Upper lobe of left lung (tissue), 6 donors: ENCODE measurements at regions not wholly inside any gene's neighbourhood (a gene's known extent, or its start where the extent isn't known, plus 50 kb on each side); places are given as distances from the start of the nearest gene placed in this dataset.

Experiments used
- ATAC-seq, 2 donors: fragments of 200-7000 bp; cut with Tn5 transposase; one replicate each; pipeline ENCODE4 v1.9.1; 2022; ENCODE audit warnings: mild to moderate bottlenecking in 2 of 2, moderate library complexity in 2 of 2; ENCODE audit not compliant: low FRiP score in 2 of 2
- DNase-seq, 2 donors: peaks; one replicate each; pipeline ENCODE4 v3.0.0-alpha.2; 2019 to 2020
- H3K27ac ChIP-seq, 4 donors: fragments of 200-600 bp; sonication (generic); one replicate each; pipeline ENCODE4 v1.5.1; 2016 to 2019
- H3K27me3 ChIP-seq, 4 donors: fragments of 200-600 bp; sonication (generic); one replicate each; pipeline ENCODE4 v1.5.1; 2017 to 2019
- H3K36me3 ChIP-seq, 4 donors: fragments of 200-600 bp; sonication (generic); one replicate each; pipeline ENCODE4 v1.5.1; 2016 to 2019
- H3K4me1 ChIP-seq, 4 donors: fragments of 200-600 bp; sonication (generic); one replicate each; pipeline ENCODE4 v1.5.1; 2018 to 2019
- H3K4me3 ChIP-seq, 4 donors: fragments of 200-600 bp; sonication (generic); one replicate each; pipeline ENCODE4 v1.5.1; 2017 to 2019; ENCODE audit warnings: mild to moderate bottlenecking in 2 of 4, moderate library complexity in 1 of 4
- H3K9me3 ChIP-seq, 4 donors: fragments of 200-600 bp; sonication (generic); one replicate each; pipeline ENCODE4 v1.5.1; 2018 to 2019
- EP300 ChIP-seq, 4 donors: sonication (generic); formaldehyde crosslinking; IDR thresholded peaks; one replicate each; pipeline ENCODE4 v1.5.1; 2017; ENCODE audit warnings: antibody characterized with exemption in 4 of 4, control low read depth in 2 of 4
- POLR2A ChIP-seq, 4 donors: fragments of 450-650 bp; IDR thresholded peaks; one replicate each; pipeline ENCODE4 v1.5.1; 2016 to 2017; ENCODE audit warnings: antibody characterized with exemption in 4 of 4, mild to moderate bottlenecking in 2 of 4
- POLR2AphosphoS5 ChIP-seq, 2 donors: sonication (generic); formaldehyde crosslinking; IDR thresholded peaks; one replicate each; pipeline ENCODE4 v1.5.1; 2017; ENCODE audit warnings: antibody characterized with exemption in 2 of 2
- WGBS, 2 donors: methylation state at CpG; one replicate each; pipeline ENCODE4 v1.1.5; 2017 to 2018; 5-methylcytosine and 5-hydroxymethylcytosine counted together
- TF ChIP-seq, protein P1 (sequence below), 6 experiments: fragments of 450-650 bp in 4 of 6; fragments of 200-600 bp in 2 of 6; sonication (generic) in 2 of 6; IDR thresholded peaks; one replicate each; pipeline ENCODE4 v1.5.1; 2016 to 2019; ENCODE audit warnings: antibody characterized with exemption in 6 of 6
- donor health status: DM: no; HTN: no; CAD: no; lungs with moderate emphysema.
- donor health status: DM: no; HTN: yes; CAD: no; lungs with severe emphysema.

DNA sequence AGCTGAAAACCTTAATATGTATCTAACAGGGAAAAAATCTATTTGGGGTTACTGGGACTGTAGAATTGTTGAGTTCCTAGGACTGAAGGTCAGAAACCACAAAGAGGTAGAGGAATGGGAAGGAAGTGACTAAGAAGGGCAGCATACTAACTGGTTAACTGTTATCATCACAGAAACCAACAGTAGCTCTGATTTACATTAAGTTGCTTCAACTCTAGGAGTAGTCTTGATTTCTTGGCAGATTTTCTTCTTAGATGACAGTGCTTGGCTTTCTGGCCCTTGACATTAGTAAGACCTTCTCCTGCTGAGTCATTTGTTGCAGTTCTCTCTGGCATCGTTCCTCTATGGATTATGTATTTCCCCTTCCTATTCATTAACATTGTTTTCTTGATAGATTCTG, 116.1 kb upstream of the RASA1 start:
- H3K27me3 ChIP-seq, result no peaks in the 10 kb centered on the region
- ATAC-seq, result peak in 1 of 2 donors; percentile 58
- DNase-seq, result no peak
- H3K36me3 ChIP-seq, result no peaks in the 10 kb centered on the region
- no peak overlapping the region for H3K4me3 ChIP-seq
- H3K9me3 ChIP-seq, result no peaks in the 10 kb centered on the region
- no peaks in the 10 kb centered on the region for H3K4me1 ChIP-seq
- 14 to 18% methylated on average over 1 of the region's 1 CpG for WGBS, 2 donors
- no peak for TF ChIP-seq EP300 (IDR thresholded peaks at IDR 0.05)
- TF ChIP-seq POLR2A (IDR thresholded peaks at IDR 0.05), result no peak
- TF ChIP-seq, protein P1, sequence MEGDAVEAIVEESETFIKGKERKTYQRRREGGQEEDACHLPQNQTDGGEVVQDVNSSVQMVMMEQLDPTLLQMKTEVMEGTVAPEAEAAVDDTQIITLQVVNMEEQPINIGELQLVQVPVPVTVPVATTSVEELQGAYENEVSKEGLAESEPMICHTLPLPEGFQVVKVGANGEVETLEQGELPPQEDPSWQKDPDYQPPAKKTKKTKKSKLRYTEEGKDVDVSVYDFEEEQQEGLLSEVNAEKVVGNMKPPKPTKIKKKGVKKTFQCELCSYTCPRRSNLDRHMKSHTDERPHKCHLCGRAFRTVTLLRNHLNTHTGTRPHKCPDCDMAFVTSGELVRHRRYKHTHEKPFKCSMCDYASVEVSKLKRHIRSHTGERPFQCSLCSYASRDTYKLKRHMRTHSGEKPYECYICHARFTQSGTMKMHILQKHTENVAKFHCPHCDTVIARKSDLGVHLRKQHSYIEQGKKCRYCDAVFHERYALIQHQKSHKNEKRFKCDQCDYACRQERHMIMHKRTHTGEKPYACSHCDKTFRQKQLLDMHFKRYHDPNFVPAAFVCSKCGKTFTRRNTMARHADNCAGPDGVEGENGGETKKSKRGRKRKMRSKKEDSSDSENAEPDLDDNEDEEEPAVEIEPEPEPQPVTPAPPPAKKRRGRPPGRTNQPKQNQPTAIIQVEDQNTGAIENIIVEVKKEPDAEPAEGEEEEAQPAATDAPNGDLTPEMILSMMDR (IDR thresholded peaks at IDR 0.05), result no peak
- no peak for TF ChIP-seq POLR2AphosphoS5 (IDR thresholded peaks at IDR 0.05)
- H3K27ac ChIP-seq, result no peak overlapping the region

DNA sequence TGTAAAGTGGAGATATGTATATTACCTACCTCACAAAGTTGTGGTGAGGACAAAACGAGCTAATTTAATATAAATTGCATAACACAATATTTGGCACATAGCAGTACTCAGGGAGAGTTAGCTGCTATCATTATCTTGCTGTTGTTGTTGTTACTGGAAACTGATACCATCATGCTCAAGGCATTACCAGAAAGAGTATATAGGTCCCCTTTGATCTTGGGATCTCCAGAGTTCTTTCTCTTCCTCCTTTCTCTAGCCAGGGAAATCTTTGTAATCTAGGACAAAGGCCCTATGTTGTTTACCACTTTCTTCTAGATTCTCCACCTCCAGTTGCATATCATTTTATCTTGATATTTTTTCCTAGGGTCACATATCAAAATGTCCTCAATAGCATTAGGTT, 114.8 kb upstream of the RASA1 start:
- H3K9me3 ChIP-seq, result no peaks in the 10 kb centered on the region
- ATAC-seq, result no peak
- no peak overlapping the region for H3K4me3 ChIP-seq
- no peaks in the 10 kb centered on the region for H3K36me3 ChIP-seq
- WGBS, 2 donors, result 50 to 62% methylated on average over 1 of the region's 1 CpG
- H3K4me1 ChIP-seq, result no peaks in the 10 kb centered on the region
- no peak for DNase-seq
- TF ChIP-seq POLR2AphosphoS5 (IDR thresholded peaks at IDR 0.05) (no peak), EP300 (IDR thresholded peaks at IDR 0.05) (no peak), POLR2A (IDR thresholded peaks at IDR 0.05) (no peak)
- TF ChIP-seq, protein P1 (IDR thresholded peaks at IDR 0.05), result no peak
- no peaks in the 10 kb centered on the region for H3K27me3 ChIP-seq
- no peak overlapping the region for H3K27ac ChIP-seq

DNA sequence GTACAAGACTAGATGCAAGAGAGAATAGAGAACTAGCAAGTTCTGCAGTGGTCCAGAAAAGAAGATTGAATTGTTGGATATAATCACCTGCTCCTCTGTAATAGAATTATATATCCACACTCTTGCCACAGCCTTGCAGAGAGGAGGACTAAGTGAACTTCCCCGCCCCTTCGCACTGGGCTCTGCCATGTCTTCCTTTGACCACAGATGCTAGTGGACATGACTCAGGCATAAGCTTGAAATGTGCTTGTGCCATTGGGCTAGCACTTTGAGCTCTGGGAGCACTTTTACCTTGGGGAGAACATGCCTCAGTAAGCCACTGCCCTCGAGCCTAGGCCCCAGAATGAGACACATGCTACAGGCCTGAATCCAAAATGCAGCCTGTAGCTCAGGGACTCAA, 113.5 kb upstream of the RASA1 start:
- Histone ChIP-seq H3K9me3 (no peaks in the 10 kb centered on the region), H3K27ac (no peak overlapping the region), H3K27me3 (no peaks in the 10 kb centered on the region), H3K4me1 (no peaks in the 10 kb centered on the region), H3K36me3 (no peaks in the 10 kb centered on the region), H3K4me3 (no peak overlapping the region)
- no peak for TF ChIP-seq POLR2AphosphoS5 (IDR thresholded peaks at IDR 0.05)
- TF ChIP-seq, protein P1 (IDR thresholded peaks at IDR 0.05), result no peak
- no peak for TF ChIP-seq POLR2A (IDR thresholded peaks at IDR 0.05)
- TF ChIP-seq EP300 (IDR thresholded peaks at IDR 0.05), result no peak
- ATAC-seq, result no peak
- DNase-seq, result no peak
- 76 to 80% methylated on average over 2 to 3 of the region's 3 CpGs for WGBS, 2 donors

DNA sequence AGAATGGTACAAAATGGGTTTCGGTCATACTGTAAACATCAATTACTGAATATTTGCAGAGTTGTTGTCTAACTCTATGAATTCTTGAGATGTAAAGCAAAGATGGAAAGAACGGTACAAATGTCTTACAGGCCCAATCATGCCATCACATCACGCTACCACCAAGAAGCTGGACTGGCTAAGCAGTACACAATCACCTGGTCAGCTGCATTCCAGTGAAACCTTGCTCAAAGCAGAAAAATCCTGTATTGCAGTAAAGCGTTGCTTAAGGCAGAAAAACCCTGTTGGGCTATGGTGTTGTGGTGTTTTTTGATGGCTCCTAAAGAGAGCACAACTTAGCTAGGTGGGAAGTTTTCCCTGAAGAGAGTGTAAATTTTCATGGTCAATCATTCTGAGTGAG, 112.6 kb upstream of the RASA1 start:
- no peaks in the 10 kb centered on the region for H3K36me3 ChIP-seq
- no peak overlapping the region for H3K27ac ChIP-seq
- H3K27me3 ChIP-seq, result no peaks in the 10 kb centered on the region
- H3K4me3 ChIP-seq, result no peak overlapping the region
- TF ChIP-seq EP300 (IDR thresholded peaks at IDR 0.05), result no peak
- TF ChIP-seq, protein P1 (IDR thresholded peaks at IDR 0.05), result no peak
- no peak for TF ChIP-seq POLR2AphosphoS5 (IDR thresholded peaks at IDR 0.05)
- TF ChIP-seq POLR2A (IDR thresholded peaks at IDR 0.05), result no peak
- H3K9me3 ChIP-seq, result no peaks in the 10 kb centered on the region
- 89 to 93% methylated on average over 4 of the region's 4 CpGs for WGBS, 2 donors
- no peaks in the 10 kb centered on the region for H3K4me1 ChIP-seq
- no peak for DNase-seq
- ATAC-seq, result no peak

DNA sequence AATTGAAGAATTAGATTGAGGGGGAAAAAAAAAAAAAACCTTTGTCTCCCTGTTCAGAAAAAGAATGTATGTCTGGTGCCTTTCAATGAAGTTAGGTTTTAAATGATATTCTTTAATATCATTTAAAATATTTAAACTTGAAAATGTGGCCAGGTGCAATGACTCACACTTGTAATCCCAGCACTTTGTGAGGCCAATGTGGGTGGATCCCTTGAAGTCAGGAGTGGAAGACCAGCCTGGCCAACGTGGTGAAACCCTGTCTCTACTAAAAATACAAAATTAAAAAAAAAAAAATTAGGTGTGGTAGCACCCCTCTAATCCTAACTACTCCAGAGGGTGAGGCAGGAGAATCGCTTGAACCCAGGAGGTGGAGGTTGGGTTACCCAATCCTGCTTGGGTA, 111.1 kb upstream of the RASA1 start:
- H3K4me3 ChIP-seq, result no peak overlapping the region
- no peak overlapping the region for H3K27ac ChIP-seq
- no peaks in the 10 kb centered on the region for H3K9me3 ChIP-seq
- H3K36me3 ChIP-seq, result no peaks in the 10 kb centered on the region
- 55 to 57% methylated on average over 2 of the region's 2 CpGs for WGBS, 2 donors
- DNase-seq (no peak), ATAC-seq (no peak)
- H3K27me3 ChIP-seq, result no peaks in the 10 kb centered on the region
- H3K4me1 ChIP-seq, result no peaks in the 10 kb centered on the region
- TF ChIP-seq POLR2A (IDR thresholded peaks at IDR 0.05) (no peak), EP300 (IDR thresholded peaks at IDR 0.05) (no peak), POLR2AphosphoS5 (IDR thresholded peaks at IDR 0.05) (no peak)
- TF ChIP-seq, protein P1 (IDR thresholded peaks at IDR 0.05), result no peak
